ENCODE measurements at regions not wholly inside any gene's neighbourhood (a gene's known extent, or its start where the extent isn't known, plus 50 kb on each side); places are given as distances from the start of the nearest gene placed in this dataset.

- DNase-seq (ENCODE audit: extremely low spot score, insufficient read length, low read depth) (no peak), FAIRE-seq (no peak)
Observed at GRCh38 chr5:167507463-167508233, 783.8 kb upstream of the WWC1 start.

GRCh38 chr5:167509076-167509475, 782.4 kb upstream of the WWC1 start:
- FAIRE-seq (no peak), DNase-seq (ENCODE audit: extremely low spot score, insufficient read length, low read depth) (no peak)

- no peak for FAIRE-seq
Observed at GRCh38 chr5:167511276-167511675, 780.2 kb upstream of the WWC1 start.

GRCh38 chr5:167512111-167512510, 779.3 kb upstream of the WWC1 start:
- FAIRE-seq = no peak
- DNase-seq (ENCODE audit: extremely low spot score, insufficient read length, low read depth) = no peak

More at GRCh38 chr5:167511276-167511675, 780.2 kb upstream of the WWC1 start:
- no peak for DNase-seq (ENCODE audit: extremely low spot score, insufficient read length, low read depth)

GRCh38 chr5:167513381-167513780, 778.1 kb upstream of the WWC1 start:
- FAIRE-seq = no peak
- DNase-seq (ENCODE audit: extremely low spot score, insufficient read length, low read depth) = no peak

- DNase-seq (ENCODE audit: extremely low spot score, insufficient read length, low read depth) = no peak
Observed at GRCh38 chr5:167514461-167514860, 777.0 kb upstream of the WWC1 start.

GRCh38 chr5:167525004-167525403, 766.4 kb upstream of the WWC1 start:
- DNase-seq (ENCODE audit: extremely low spot score, insufficient read length, low read depth) = no peak
- FAIRE-seq = no peak

More at GRCh38 chr5:167514461-167514860, 777.0 kb upstream of the WWC1 start:
- FAIRE-seq = no peak

GRCh38 chr5:167528651-167529050, 762.8 kb upstream of the WWC1 start:
- FAIRE-seq (no peak), DNase-seq (ENCODE audit: extremely low spot score, insufficient read length, low read depth) (no peak)

- DNase-seq (ENCODE audit: extremely low spot score, insufficient read length, low read depth) (no peak), FAIRE-seq (no peak)
Observed at GRCh38 chr5:167530548-167530947, 760.9 kb upstream of the WWC1 start.

GRCh38 chr5:167533814-167534795, 757.3 kb upstream of the WWC1 start:
- no peak for DNase-seq (ENCODE audit: extremely low spot score, insufficient read length, low read depth)
- no peak for FAIRE-seq

- no peak for FAIRE-seq
- no peak for DNase-seq (ENCODE audit: extremely low spot score, insufficient read length, low read depth)
Observed at GRCh38 chr5:167539747-167540146, 751.7 kb upstream of the WWC1 start.

GRCh38 chr5:167546270-167546669, 745.2 kb upstream of the WWC1 start:
- DNase-seq (ENCODE audit: extremely low spot score, insufficient read length, low read depth) (no peak), FAIRE-seq (no peak)

GRCh38 chr5:167552356-167552755, 739.1 kb upstream of the WWC1 start:
- DNase-seq (ENCODE audit: extremely low spot score, insufficient read length, low read depth) = no peak
- FAIRE-seq = no peak

- FAIRE-seq (no peak), DNase-seq (ENCODE audit: extremely low spot score, insufficient read length, low read depth) (no peak)
Observed at GRCh38 chr5:167553511-167553910, 737.9 kb upstream of the WWC1 start.

- DNase-seq (ENCODE audit: extremely low spot score, insufficient read length, low read depth) (no peak), FAIRE-seq (no peak)
Observed at GRCh38 chr5:167554564-167555290, 736.7 kb upstream of the WWC1 start.

GRCh38 chr5:167555565-167556166, 735.8 kb upstream of the WWC1 start:
- no peak for DNase-seq (ENCODE audit: extremely low spot score, insufficient read length, low read depth)
- FAIRE-seq = no peak

GRCh38 chr5:167557359-167557758, 734.1 kb upstream of the WWC1 start:
- FAIRE-seq = no peak
- DNase-seq (ENCODE audit: extremely low spot score, insufficient read length, low read depth) = no peak

GRCh38 chr5:167561796-167562195, 729.6 kb upstream of the WWC1 start:
- FAIRE-seq = no peak
- no peak for DNase-seq (ENCODE audit: extremely low spot score, insufficient read length, low read depth)

GRCh38 chr5:167564275-167564674, 727.2 kb upstream of the WWC1 start:
- DNase-seq (ENCODE audit: extremely low spot score, insufficient read length, low read depth) (no peak), FAIRE-seq (no peak)

All from GM18507 (cell line).